Prostate gland (tissue), 2 donors: ENCODE measurements at regions not wholly inside any gene's neighbourhood (a gene's known extent, or its start where the extent isn't known, plus 50 kb on each side); places are given as distances from the start of the nearest gene placed in this dataset.
A peak's percentile ranks its signal among the peaks of the same experiment; 100 is the strongest.

Experiments used
- POLR2A ChIP-seq: fragments of 450-650 bp; IDR thresholded peaks from one replicate; pipeline ENCODE4 v1.6.1; 2016; ENCODE audit warnings: antibody characterized with exemption, mild to moderate bottlenecking
- POLR2AphosphoS5 ChIP-seq: sonication (generic); formaldehyde crosslinking; IDR thresholded peaks from one replicate; pipeline ENCODE4 v1.6.1; 2017; ENCODE audit warnings: antibody characterized with exemption
- TF ChIP-seq, protein P1 (sequence below), 4 experiments: fragments of 200-600 bp in 2 of 4; fragments of 450-650 bp in 2 of 4; sonication (generic) in 2 of 4; IDR thresholded peaks; 1 replicate in 3 of 4; 2 replicates in 1 of 4; pipeline ENCODE4 v1.5.1; 2016 to 2019; ENCODE audit warnings: antibody characterized with exemption in 4 of 4, mild to moderate bottlenecking in 2 of 4, moderate library complexity in 2 of 4

DNA sequence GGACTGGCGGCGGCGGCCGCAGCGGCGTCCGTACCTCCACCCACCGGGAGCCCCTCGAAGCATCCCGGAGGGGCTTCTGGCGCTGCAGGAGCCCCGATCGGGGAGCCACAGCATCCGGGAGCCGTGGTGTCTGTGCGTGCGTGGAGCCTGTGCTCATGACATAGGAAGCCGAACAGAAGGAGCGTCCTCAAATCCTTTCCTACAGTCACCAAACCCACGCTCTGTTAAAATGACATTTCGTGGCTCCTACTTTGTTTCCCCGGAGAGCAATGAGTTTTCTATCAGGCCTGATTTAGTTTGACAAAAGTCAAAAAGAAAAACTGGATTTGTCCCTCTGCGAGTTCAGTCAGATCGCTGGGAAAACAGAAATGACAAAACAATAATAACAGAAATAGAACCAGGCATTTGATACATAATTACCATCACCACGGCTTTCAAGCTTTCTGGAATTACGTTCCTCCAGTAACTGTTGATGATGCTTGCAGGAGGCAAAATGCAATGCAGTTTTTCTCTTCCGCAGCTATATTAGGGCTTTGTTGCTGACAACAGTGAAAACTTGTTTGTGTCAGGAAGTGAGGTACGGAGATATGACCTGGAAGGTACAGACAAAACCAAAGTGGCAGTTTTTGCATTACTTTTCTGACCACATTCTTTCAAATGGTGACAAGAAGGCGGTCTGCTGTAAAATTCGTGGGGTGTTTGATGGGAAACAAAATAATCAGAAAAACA, 219.3 kb upstream of the MKLN1 start:
- TF ChIP-seq, protein P1, sequence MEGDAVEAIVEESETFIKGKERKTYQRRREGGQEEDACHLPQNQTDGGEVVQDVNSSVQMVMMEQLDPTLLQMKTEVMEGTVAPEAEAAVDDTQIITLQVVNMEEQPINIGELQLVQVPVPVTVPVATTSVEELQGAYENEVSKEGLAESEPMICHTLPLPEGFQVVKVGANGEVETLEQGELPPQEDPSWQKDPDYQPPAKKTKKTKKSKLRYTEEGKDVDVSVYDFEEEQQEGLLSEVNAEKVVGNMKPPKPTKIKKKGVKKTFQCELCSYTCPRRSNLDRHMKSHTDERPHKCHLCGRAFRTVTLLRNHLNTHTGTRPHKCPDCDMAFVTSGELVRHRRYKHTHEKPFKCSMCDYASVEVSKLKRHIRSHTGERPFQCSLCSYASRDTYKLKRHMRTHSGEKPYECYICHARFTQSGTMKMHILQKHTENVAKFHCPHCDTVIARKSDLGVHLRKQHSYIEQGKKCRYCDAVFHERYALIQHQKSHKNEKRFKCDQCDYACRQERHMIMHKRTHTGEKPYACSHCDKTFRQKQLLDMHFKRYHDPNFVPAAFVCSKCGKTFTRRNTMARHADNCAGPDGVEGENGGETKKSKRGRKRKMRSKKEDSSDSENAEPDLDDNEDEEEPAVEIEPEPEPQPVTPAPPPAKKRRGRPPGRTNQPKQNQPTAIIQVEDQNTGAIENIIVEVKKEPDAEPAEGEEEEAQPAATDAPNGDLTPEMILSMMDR (IDR thresholded peaks at IDR 0.05) = no peak
- TF ChIP-seq POLR2A (no peak), POLR2AphosphoS5 (peak; percentile 18)
